GM21717 (cell line): ENCODE measurements at regions not wholly inside any gene's neighbourhood (a gene's known extent, or its start where the extent isn't known, plus 50 kb on each side); places are given as distances from the start of the nearest gene placed in this dataset.
A peak's percentile ranks its signal among the peaks of the same experiment; 100 is the strongest.
"Not testable (repeated sequence)": the region's sequence is repeated elsewhere in the genome, so short reads cannot be mapped to it uniquely, and the experiment has no call there.

Source experiments
- ATAC-seq: cut with Tn5 transposase; IDR thresholded peaks from one replicate; pipeline ENCODE4 v1.9.1; 2021; ENCODE audit warnings: mild to moderate bottlenecking, moderate library complexity; ENCODE audit not compliant: unreplicated experiment

DNA sequence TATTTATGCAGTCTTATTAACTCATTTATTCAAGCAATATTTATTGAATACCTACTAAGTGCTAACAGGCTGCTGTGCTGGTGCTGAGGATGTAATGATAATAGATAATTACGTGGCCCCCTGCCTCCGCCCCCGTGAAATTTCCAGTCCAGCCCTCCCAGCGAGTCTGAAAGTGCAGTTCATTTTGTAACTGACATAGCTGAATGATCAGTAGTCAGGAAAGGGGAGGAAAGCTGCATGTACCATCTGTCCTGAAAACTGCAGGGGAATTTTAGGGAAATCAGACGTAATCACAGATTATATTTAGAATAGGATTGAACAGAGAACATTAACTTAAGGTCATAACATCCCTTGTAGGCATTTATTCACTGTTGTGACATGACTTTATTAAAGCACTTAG lies 736.8 kb downstream of the MCTP2 start:
- ATAC-seq, result no peak

DNA sequence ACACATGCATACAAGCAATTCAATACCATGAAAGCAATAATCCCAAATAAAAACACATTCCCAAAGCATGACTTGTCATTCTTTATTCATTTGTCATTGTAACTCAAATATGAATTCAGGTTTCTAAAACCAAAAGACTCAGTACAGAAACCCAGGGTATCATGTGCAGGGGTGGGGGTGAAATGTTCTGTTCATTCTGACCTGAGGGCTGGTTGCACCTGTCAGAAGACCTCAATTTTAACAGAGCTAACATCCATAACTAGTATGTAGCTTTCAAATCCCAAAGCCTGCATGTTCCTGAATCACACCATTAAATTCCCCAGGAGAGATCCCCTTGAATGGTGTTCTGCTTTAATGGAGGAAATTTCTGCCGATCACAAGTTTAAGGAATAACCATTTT lies 738.7 kb downstream of the MCTP2 start:
- no peak for ATAC-seq

DNA sequence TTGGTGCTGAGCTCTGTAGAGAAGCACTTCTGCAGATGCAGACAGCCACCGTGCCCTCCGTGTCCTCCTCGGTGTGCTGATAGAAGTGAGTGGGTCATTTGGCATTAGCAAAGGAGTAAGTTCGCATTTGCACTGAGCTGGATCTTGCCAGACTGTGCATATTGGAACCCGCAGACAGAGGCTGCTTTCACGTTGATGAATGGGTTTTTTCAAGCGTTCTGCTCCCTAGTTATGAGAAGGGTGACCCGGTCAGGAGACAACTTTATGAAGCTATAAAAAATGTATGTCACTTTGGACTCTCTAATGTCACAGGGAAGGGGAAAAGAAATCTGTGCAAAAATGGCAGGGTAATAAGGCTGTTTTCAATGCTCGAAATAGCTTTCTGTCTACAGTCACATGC lies 739.4 kb downstream of the MCTP2 start:
- ATAC-seq, result no peak

DNA sequence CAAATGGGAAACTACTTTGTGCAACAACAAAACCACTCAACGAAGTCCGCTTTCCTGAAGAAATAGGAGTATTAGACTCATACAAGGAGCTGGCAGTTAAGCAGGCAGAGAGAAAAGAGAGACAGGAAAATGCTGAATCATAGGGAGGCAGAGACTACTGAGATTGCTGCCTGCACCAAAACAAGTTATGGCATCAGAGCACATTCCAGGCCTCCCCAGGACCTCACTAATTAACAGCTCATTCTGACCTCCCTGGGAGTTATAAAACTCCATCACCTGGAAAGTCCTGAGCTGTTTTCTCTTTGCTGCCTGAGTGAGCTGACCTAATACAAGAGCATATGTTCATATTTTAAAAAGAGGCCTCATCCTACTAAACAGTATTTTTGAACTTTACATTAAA lies 741.0 kb downstream of the MCTP2 start:
- ATAC-seq, result no peak

DNA sequence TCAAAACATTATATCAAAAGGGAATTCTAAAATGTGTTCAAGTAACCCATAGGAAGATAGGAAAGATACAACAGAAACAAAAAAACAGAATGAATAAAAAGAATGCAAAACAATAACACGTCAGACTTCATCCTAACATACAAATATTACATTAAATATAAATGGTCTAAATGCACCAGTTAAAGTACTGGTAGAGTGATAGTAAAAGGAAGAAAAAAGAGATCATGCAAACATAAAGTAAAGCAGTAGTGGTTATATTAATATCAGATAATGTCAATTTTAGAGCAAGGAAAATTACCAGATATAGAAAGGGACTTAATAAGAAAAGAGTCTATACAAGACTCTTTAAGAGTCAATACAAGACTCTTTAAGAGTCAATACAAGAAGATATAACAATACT lies 755.7 kb downstream of the MCTP2 start:
- ATAC-seq, result no peak

DNA sequence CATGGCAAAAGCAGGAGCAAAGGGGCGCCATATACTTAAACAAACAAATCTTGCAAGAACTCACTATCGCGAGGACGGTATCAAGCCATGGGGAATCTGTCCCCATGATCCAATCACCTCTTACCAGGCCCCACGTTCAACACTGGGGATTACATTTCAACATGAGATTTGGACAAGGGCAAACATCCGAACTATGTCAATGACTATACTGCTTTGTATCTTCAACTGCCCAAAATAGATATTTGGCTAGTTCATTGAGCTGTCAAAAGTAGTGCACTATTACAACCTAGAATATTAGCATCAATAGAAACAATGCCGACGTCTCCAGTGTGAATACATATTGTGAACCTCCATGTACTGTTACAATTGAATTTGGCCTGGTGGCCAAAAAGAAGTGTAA lies 760.4 kb downstream of the MCTP2 start:
- no peak for ATAC-seq

DNA sequence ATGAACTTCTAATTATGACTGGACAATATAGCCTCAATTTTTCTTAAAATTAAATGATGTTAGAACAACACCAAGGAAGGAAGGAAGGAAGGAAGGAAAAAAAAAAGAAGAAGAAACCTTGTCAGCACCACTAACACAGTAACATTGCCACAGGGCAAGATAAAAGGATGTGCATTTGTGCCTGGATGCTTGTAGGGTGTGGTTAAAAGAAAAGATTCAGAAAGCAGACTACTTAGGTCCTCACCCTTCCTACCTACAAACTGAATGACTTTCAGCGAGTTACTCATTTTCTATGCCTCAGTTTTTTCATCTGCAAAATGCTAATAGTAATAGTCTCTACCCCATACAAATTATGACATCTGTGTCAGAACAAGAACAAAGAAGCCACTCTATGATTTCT lies 778.3 kb downstream of the MCTP2 start:
- ATAC-seq, result no peak

DNA sequence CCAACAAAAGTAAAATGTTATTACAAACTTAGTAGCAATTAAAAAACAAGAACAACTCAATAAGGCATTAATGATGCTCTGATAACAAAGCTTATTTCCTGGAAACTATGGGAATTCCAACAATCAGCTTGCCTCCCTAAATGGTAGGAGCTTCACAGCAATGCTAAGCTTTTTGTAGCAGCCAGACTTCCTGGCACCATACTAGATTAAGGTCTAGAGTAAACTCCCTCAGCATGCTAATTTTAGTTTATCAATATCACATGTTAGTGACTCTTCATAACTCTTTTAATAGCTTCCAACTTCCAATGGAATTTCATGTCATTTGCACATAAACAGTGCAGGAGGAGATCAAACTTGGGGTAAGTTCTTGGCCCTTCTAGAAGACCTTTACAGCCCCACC lies 782.0 kb downstream of the MCTP2 start:
- ATAC-seq, result no peak

DNA sequence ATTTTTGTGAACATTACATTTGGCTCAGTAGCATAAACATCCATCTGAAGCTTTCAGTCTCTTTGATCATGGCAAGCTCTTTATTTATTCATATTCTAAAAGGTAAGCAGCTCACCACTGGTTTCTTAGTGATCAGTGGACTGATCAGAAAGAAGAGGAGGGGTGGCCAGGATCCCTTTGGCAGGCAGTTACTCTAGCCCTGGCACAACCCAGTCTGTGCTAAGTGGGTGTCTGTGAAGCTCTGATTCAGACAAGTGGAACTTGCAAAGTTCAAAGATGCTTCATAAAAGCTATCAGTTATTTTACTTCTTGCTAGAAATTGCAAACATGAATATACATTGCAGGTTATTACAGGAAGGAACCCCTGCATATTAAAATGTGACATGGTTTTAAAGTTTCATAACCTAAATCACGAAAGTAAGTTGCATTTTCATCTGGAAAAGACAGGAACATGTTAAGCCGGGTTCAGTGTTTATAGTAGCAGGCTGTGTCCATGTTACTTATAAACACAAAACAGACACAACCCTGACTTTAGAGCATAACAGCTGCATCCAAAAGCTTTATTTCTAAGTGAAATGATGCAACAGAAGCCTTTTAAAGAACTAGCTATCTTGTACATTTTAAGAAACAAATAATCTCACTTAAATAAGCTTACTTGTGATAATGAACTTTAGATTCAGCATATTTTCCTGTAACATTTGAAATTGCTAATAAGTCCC lies 785.3 kb downstream of the MCTP2 start:
- no peak for ATAC-seq

DNA sequence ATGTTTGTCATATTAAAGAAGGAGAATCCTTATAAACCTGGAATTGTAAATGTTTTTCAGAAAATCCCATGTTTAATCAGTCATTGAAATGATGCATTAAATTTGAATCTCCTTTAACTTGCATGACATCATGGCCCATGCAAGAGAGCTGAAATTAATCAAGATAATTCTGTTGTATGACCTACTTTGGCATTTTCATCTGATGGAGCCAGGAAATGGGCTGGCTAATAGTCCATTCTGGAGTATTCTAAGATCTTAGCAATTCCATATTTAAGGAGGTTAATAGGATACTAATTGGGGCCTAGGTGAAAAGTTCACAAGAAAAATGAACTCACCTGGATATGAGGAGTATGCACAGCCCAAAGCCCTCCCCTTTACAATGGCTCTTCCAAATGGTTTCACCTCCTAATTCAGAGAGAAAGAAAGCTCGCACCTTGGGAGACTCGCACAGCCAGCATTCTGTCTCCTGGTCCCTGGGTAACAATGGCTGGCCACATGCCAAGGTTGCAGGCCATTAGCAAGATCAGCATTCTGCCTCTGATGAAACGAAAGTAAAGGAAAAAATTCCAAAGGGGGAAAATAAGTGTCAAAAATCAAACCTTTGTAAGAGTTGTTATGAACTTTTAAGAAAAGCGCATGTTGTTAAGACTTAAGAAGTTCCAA lies 786.4 kb downstream of the MCTP2 start:
- no peak for ATAC-seq

DNA sequence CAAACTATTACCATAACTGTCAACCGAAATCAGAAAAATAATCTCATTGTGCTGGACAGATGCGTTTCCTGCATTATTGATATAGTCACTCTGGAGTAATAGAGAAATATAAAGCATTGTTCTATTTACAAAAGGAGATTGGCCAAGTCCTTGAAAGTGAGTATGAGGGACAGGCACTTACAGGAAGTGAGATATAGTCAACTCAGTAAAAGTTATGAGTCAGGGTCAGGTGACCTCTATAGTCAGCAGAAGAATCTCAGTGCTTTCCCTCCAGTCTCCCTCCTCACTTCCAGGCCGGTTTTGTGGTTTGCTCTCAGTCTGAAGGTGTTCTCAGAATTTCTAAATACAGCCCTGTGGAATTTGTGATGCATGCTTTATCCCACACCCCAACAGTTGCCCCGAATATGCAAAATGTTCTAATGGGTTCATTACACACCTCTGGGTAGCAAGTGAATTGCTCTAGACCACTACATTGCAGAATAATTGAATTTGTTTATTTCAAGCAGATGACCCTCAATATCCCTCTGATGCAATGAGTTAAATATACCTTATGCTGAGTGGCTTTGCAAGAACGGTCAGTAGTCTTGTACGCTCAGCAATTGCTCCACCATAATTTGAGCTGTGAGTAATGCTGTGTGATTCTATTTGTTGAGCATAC lies 787.7 kb downstream of the MCTP2 start:
- peak; percentile 95 for ATAC-seq

DNA sequence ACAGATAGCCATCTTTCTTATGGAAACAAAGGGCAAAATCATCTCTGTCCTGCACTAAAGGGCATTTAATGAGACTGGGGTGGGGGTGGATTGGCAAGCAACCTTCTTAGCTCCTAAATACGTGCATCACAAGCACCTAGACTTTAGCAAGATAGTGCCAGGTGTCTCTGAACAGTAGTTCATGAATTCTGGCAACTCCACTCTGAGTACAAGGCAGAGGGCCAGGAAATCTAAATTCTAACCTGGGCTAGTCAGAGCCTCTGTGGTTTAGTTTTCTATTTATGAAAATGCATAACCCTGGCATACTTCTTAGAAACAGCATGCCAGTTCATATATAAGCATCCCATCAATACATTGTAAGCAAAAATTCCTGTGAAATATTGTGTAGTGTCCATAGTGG lies 788.5 kb downstream of the MCTP2 start:
- ATAC-seq, result no peak

DNA sequence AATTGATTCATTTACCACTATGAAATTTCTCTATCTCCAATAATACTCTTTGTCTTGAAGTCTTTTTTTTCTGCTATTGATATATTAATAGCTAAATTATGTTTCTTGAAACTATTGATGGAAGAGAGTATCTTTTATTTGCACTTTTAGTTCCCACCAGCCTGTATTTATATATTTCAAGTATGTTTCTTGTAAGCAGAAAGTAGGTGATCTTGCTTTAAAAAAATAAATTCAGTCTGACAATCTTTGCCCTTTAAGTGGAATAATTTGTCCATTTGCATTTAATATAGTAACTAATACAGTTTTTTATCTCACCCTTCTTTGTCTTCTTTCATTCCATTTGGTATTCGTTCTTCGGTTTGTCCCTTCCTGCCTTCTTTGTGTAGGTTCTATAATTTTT lies 790.5 kb downstream of the MCTP2 start:
- ATAC-seq, result no peak

DNA sequence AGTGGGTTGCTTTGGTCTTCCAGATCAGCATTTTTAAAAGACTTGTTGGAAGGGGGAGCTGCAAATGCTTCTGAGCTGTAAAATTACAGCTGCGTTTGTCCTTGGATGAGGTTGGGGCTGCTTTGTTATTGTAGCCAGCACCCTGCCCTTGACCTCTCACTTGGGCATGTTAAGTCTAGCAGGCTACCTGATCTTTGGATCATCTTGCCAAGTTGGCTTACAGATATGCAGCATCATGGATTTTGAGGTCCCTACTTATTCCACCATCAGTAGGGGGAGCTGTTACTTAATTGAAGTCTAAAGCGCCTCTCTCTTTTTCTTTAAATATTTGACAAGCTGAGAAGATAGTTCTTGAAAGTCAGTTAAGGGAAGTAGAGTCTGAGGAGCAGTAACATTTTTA lies 793.0 kb downstream of the MCTP2 start:
- ATAC-seq, result no peak

DNA sequence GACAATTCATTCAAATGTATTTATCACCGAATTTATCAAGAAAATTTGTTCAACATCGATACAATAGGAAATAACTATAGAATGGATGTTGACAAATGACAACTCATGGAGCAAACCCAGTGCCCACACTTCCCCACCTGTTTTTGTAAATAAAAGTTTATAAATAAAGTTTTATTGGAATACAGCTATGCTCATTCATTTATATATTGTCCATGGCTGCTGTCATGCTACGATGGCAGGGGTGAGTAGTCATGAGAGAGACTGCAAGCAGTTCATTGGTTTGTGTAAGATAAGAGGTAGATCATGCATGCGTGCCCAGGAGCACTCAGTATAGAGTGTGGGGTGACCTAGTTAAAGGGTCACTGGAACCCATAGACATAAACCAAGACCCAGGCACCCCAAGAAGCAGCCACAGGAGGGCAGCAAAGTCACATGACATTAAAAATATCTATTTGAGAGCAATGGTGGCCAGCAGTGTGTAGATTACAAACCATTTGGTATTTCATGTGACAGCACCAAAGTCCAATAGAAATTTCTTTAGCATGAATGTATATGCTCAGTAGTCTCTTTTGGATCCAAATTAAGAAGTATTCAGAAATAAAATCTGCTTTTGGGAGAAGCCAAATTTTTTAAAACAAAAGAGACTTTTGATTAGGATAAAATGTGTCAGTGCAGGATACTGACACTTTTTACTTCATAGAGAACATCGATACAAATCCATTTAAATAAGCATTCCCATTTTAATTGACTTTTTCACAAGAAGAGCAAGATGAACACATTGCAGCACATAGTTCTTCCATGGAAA lies 794.8 kb downstream of the MCTP2 start:
- no peak for ATAC-seq

DNA sequence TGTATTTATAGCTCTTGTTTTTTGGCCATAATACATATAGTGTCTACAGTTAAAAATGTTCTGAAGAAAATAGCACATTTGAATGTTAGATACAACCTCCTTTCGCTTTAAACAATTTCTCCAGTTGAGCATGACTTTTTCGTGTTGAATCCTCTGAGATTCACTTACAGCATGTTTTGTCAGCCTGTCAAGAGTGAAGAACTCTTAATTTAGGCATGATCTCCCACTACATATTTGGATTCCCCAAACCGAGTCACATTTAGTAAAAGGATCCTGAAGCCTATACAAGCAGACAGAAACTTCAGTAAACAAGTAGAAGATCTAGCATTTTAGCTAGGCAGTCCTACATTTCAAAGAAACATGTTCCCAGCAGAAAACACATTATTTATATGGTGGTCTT lies 796.6 kb downstream of the MCTP2 start:
- ATAC-seq, result no peak

DNA sequence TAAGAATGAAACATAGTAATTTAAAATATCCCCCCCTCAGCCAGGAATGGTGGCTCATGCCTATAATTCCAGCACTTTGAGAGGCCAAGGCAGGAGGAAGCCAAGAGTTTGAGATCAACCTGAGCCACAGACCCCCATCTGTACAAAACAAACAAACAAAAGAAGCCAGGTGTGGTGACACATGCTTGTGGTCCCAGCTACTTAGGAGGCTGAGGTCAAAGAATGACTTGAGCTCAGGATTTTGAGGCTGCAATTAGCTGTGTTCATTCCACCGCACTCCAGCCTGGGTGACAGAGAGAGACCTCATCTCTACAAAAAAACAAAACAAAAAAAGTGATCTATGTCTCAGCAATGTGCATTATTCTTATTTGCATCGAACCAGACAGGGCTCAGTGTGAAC lies 800.8 kb downstream of the MCTP2 start:
- no peak for ATAC-seq

DNA sequence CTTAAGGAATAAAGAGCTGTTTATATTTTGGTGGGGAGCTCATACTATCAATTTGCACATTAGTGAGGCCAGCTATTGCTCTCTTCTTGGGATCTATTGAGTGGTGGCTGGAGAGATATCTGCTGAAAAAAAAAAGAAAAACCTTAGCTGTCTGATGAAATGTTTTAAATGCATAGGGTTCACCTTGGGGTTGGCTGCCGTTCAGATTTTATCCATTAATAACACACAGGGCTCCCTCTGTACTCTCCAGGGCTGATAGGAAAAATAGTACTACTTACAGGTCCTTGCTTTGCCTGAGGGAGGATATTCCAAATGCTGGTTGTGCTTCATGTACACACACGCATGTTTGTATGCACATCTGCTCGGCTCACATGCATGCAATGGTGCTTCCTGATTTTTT lies 803.7 kb downstream of the MCTP2 start:
- no peak for ATAC-seq

DNA sequence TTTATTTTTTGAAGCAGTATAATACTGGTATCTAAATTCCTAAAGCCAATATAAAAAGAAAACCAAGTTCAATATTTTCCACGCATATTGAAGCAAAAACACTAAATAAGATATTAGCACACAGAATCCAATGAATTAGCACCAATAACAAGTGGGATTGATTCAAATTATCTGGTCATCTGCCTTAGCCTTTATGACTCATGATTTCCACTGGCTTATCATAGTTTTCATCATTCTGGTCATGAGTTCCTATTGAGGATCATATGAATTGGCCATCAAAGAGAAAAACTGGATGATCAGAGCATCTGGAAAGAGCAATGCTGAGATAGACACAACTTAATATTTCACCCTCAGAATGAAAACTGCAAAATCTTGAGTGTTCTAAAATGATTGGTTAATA lies 809.9 kb downstream of the MCTP2 start:
- ATAC-seq, result no peak

DNA sequence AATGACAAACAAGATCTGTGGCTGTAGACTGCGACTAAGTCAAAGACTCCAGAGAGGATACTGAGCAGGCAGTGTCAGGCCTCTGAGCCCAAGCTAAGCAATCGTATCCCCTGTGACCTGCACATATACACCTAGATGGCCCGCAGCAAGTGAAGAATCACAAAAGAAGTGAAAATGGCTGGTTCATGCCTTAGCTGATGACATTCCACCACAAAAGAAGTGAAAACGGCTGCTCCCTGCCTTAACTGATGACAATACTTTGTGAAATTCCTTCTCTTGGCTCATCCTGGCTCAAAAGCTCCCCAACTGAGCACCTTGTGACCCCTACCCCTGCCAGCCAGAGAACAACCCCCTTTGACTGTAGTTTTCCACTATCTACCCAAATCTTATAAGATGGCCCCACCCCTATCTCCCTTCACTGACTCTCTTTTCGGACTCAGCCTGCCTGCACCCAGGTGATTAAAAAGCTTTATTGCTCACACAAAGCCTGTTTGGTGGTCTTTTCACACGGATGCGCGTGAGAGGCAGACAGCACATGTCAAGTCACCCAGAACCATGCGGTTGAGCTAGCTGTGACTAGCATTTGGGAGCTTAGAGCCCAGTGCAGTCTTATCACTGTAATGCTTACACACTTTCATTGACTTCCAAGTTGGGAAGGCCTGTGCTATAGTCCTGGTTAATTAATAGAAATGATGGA lies 812.0 kb downstream of the MCTP2 start:
- not testable (repeated sequence) for ATAC-seq

DNA sequence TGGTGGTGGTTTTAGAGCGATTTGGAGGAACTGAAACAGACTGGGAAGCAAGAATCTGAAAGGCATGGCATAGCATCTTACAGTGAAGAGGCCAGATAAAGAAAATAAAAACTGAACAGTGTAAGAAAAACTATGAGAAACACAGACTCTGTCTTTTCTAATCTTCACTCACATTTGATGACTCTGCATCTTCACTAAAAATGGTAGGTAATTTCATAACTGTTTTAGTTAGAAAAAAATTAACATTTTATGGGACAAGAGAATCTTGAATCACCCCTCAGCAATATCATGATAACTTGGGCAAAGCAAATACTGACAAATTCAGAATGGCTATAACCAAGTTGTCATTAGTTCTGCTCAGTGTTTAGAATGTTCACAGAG lies 812.6 kb downstream of the MCTP2 start:
- ATAC-seq, result no peak
